K562 (cell line): ENCODE measurements at regions not wholly inside any gene's neighbourhood (a gene's known extent, or its start where the extent isn't known, plus 50 kb on each side); places are given as distances from the start of the nearest gene placed in this dataset.

Experiments used
- ATAC-seq: fragments of 200-7000 bp; cut with Tn5 transposase; 3 replicates; pipeline ENCODE4 v1.9.1; 2020; ENCODE audit warnings: moderate library complexity
- BruUV-seq: library from RNA; stranded (reverse); fragments of 400-500 nt; replicated peaks from 2 replicates; lab custom pipeline; 2021; lab: Mats Ljungman, UMichigan
- CTCF ChIA-PET: fragments of 300-600 bp; formaldehyde crosslinking; extraction: SDS; loops from one replicate; lab custom pipeline; 2021; ENCODE audit warnings: low intra/inter-chr PET ratio; lab: Yijun Ruan, JAX
- POLR2A ChIA-PET: fragments of 300-600, 350-650 bp; sonication (Branson Sonifier 250); formaldehyde crosslinking; extraction: SDS; loops from one replicate; lab custom pipeline; 2021; ENCODE audit warnings: antibody characterized with exemption, inconsistent platforms; lab: Yijun Ruan, JAX
- DNase-seq, 4 experiments: peaks; one replicate each; pipeline versions ENCODE4 v3.0.0 to v3.0.0-alpha.2; 2011 to 2018; ENCODE audit warnings: low spot score in 3 of 4, mixed read lengths in 3 of 4; ENCODE audit errors: extremely low read depth in 1 of 4
- FAIRE-seq: peaks from 2 replicates; lab custom pipeline; 2011; peaks lifted over from hg19 to GRCh38; lab: Jason Lieb, UNC
- H2AFZ ChIP-seq: 2 replicates; pipeline ENCODE4 v1.6.0; 2011; ENCODE audit warnings: low read depth, low read length, control low read depth, inconsistent platforms
- H3K27ac ChIP-seq: fragments of 200-600 bp; 3 replicates; pipeline ENCODE4 v1.8.0; 2011; ENCODE audit warnings: low read depth, mild to moderate bottlenecking, control low read depth, inconsistent platforms, low read length, moderate library complexity, mixed read lengths; ENCODE audit errors: extremely low read depth
- H3K27me3 ChIP-seq, 2 experiments: fragments of 300-600 bp in 1 of 2; 2 replicates in 1 of 2; 3 replicates in 1 of 2; pipeline versions ENCODE4 v1.6.0 to v1.8.0; 2011; ENCODE audit warnings: inconsistent platforms in 2 of 2, low read length in 2 of 2, mild to moderate bottlenecking in 1 of 2, mixed read lengths in 1 of 2, moderate library complexity in 1 of 2; ENCODE audit not compliant: control insufficient read depth in 2 of 2, insufficient read depth in 2 of 2
- H3K36me3 ChIP-seq: fragments of 300-600 bp; 3 replicates; pipeline ENCODE4 v1.8.0; 2011; ENCODE audit warnings: mild to moderate bottlenecking, low read length, inconsistent platforms; ENCODE audit not compliant: control insufficient read depth, insufficient read depth
- H3K4me1 ChIP-seq, 2 experiments: fragments of 200-600 bp in 1 of 2; replicated peaks in 1 of 2; 2 replicates in 1 of 2; 3 replicates in 1 of 2; pipeline versions ENCODE4 v1.5.1 to v1.8.0; 2011; ENCODE audit warnings: inconsistent platforms in 2 of 2, low read length in 2 of 2, mild to moderate bottlenecking in 1 of 2, mixed read lengths in 1 of 2, moderate library complexity in 1 of 2; ENCODE audit not compliant: control insufficient read depth in 2 of 2, insufficient read depth in 2 of 2
- H3K4me2 ChIP-seq: 2 replicates; pipeline ENCODE4 v1.6.1; 2011; ENCODE audit warnings: low read length, control low read depth, inconsistent platforms, mixed read lengths; ENCODE audit not compliant: insufficient read depth
- H3K4me3 ChIP-seq: fragments of 200-600 bp; sonication (generic), shearing (Covaris generic); 2 replicates; pipeline ENCODE4 v1.5.1; 2016; ENCODE audit warnings: control low read depth, inconsistent platforms
- H3K79me2 ChIP-seq: fragments of 200-600 bp; 3 replicates; pipeline ENCODE4 v1.8.0; 2011; ENCODE audit warnings: low read length, inconsistent platforms; ENCODE audit not compliant: control insufficient read depth, insufficient read depth
- H3K9ac ChIP-seq, 2 experiments: 2 replicates each; pipeline versions ENCODE4 v1.6.0 to v1.6.1; 2011; ENCODE audit warnings: low read depth in 2 of 2, low read length in 2 of 2, control low read depth in 1 of 2, inconsistent platforms in 1 of 2, mild to moderate bottlenecking in 1 of 2, mixed read lengths in 1 of 2; ENCODE audit not compliant: insufficient read depth in 1 of 2
- H3K9me1 ChIP-seq: one replicate; pipeline ENCODE4 v1.6.0; 2011; ENCODE audit warnings: inconsistent platforms, mild to moderate bottlenecking, low read length, moderate library complexity; ENCODE audit not compliant: control insufficient read depth, insufficient read depth
- H3K9me3 ChIP-seq: replicated peaks from 2 replicates; pipeline ENCODE4 v1.5.1; 2011; ENCODE audit warnings: low read depth, low read length, inconsistent platforms; ENCODE audit not compliant: control insufficient read depth, insufficient read depth
- H4K20me1 ChIP-seq: replicated peaks from 2 replicates; pipeline ENCODE4 v1.6.1; 2011; ENCODE audit warnings: low read length, inconsistent platforms, mixed read lengths; ENCODE audit not compliant: control insufficient read depth, insufficient read depth
- BRCA1 ChIP-seq, 2 experiments: fragments of 450-650 bp in 1 of 2; sonication (generic) in 1 of 2; formaldehyde crosslinking in 1 of 2; IDR thresholded peaks; 2 replicates each; pipeline versions ENCODE4 v1.5.0 to v1.6.1; 2017 to 2020; ENCODE audit warnings: mild to moderate bottlenecking in 1 of 2, missing genetic modification reagents in 1 of 2
- CREM ChIP-seq: IDR thresholded peaks from 2 replicates; pipeline ENCODE4 v1.6.1; 2014; ENCODE audit warnings: antibody characterized with exemption, low read depth
- HDAC2 ChIP-seq: fragments of 450-650 bp; IDR thresholded peaks from 2 replicates; pipeline ENCODE4 v1.6.1; 2016; ENCODE audit warnings: mild to moderate bottlenecking
- MXI1 ChIP-seq: IDR thresholded peaks from 2 replicates; pipeline ENCODE4 v1.6.1; 2011; ENCODE audit warnings: low read depth, mild to moderate bottlenecking, improper control_type of control experiment, low read length
- RNF2 ChIP-seq: sonication (generic); IDR thresholded peaks from 2 replicates; pipeline ENCODE4 v1.6.1; 2016
- SFPQ ChIP-seq: fragments of 200-400 bp; formaldehyde crosslinking; IDR thresholded peaks from 2 replicates; pipeline ENCODE4 v1.6.1; 2017; ENCODE audit warnings: mild to moderate bottlenecking, low read depth, low read length, moderate library complexity
- SREBF1 ChIP-seq: fragments of 150-350 bp; IDR thresholded peaks from 2 replicates; pipeline ENCODE4 v1.6.1; 2014; ENCODE audit warnings: antibody characterized with exemption, low read depth, low read length, borderline replicate concordance
- TEAD4 ChIP-seq, 2 experiments: sonication (generic) in 1 of 2; formaldehyde crosslinking in 1 of 2; IDR thresholded peaks; 2 replicates each; pipeline versions ENCODE4 v1.6.1 to v1.8.0; 2012 to 2022; ENCODE audit warnings: borderline replicate concordance in 1 of 2, inconsistent platforms in 1 of 2, low read length in 1 of 2, mild to moderate bottlenecking in 1 of 2, missing genetic modification reagents in 1 of 2
- WHSC1 ChIP-seq: IDR thresholded peaks from one replicate; pipeline ENCODE4 v1.6.1; 2012; ENCODE audit warnings: low read length, control low read depth, inconsistent platforms
- XRCC4 ChIP-seq: IDR thresholded peaks from one replicate; pipeline ENCODE4 v1.6.1; 2011; ENCODE audit not compliant: insufficient read depth, insufficient read length; ENCODE audit errors: extremely low read depth
- ZNF263 ChIP-seq: sonication (generic); formaldehyde crosslinking; IDR thresholded peaks from 2 replicates; pipeline ENCODE4 v1.8.0; 2022; ENCODE audit warnings: mild to moderate bottlenecking, missing genetic modification reagents, borderline replicate concordance
- WGBS: fragments of 100-300 bp; shearing (Covaris generic); methylation state at CpG from one replicate; pipeline ENCODE4 v1.1.6; 2016; ENCODE audit warnings: low coverage, mixed read lengths; ENCODE audit not compliant: insufficient coverage; ENCODE audit errors: missing lambda C conversion rate; 5-methylcytosine and 5-hydroxymethylcytosine counted together
- in situ Hi-C: fragments of 300-500 bp; cut with MboI; formaldehyde crosslinking; loops from 4 replicates; pipeline ENCODE4 v1.15.0; 2018; ENCODE audit warnings: inconsistent platforms, mixed read lengths
- intact Hi-C: fragments of 100-400 bp; cut with micrococcal nuclease; formaldehyde crosslinking; loops from 2 replicates; pipeline ENCODE4 v1.14.2; 2022

- Histone ChIP-seq H3K36me3 (no peaks in the 10 kb centered on the region), H3K9me1 (no peaks in the 10 kb centered on the region), H3K9ac (no peak overlapping the region)
- TF ChIP-seq SFPQ: no peak
- TF ChIP-seq, all 486 proteins: peak for 0
- DNase-seq: no peak
- Histone ChIP-seq H3K9me3 (no peaks in the 10 kb centered on the region), H2AFZ (no peak overlapping the region), H3K27ac (no peak overlapping the region), H3K4me2 (no peak overlapping the region), H3K27me3 (peaks cover 15 to 29% of the 10 kb centered on the region in 2 experiments; a peak in 4 of 5 replicates), H4K20me1 (no peaks in the 10 kb centered on the region), H3K4me1 (no peaks in the 10 kb centered on the region), H3K79me2 (no peaks in the 10 kb centered on the region), H3K4me3 (no peak overlapping the region)
- in situ Hi-C loops (no loop called here), intact Hi-C loops (no loop called here)
- POLR2A ChIA-PET: no interaction called here
- no peak for FAIRE-seq
- no peak for ATAC-seq
- no TSS peak for BruUV-seq
- WGBS: 0% methylated on average over 3 of the region's 3 CpGs
- CTCF ChIA-PET: no interaction called here
Observed at GRCh38 chr2:100708333-100708732, 111.6 kb upstream of the NPAS2 start.

GRCh38 chr2:100713106-100713505 is 106.8 kb upstream of the NPAS2 start:
- ATAC-seq (no peak), FAIRE-seq (no peak), DNase-seq (no peak)
- Histone ChIP-seq H3K79me2 (no peaks in the 10 kb centered on the region), H3K4me1 (no peaks in the 10 kb centered on the region), H2AFZ (no peak overlapping the region), H3K9ac (no peak overlapping the region), H3K27ac (no peak overlapping the region), H4K20me1 (no peaks in the 10 kb centered on the region), H3K4me2 (no peak overlapping the region), H3K27me3 (0 out of 5 replicates have a peak, but pooled peaks cover 0 to 5% of the 10 kb centered on the region in 2 experiments), H3K9me3 (no peaks in the 10 kb centered on the region), H3K9me1 (no peaks in the 10 kb centered on the region), H3K4me3 (no peak overlapping the region), H3K36me3 (no peaks in the 10 kb centered on the region)
- ChIA-PET POLR2A (no interaction called here), CTCF (no interaction called here)
- 0% methylated on average over 2 of the region's 2 CpGs for WGBS
- no TSS peak for BruUV-seq
- in situ Hi-C loops: no loop called here
- intact Hi-C loops: no loop called here
- no peak for TF ChIP-seq CREM
- no peak for TF ChIP-seq TEAD4 (IDR thresholded peaks at IDR 0.05; ENCODE audit: low read length)
- no peak for TF ChIP-seq TEAD4 (CRISPR knock-in tag; IDR thresholded peaks at IDR 0.05; ENCODE audit: borderline replicate concordance)
- no peak for TF ChIP-seq BRCA1 (IDR thresholded peaks at IDR 0.05)
- TF ChIP-seq BRCA1 (CRISPR knock-in tag; IDR thresholded peaks at IDR 0.05): no peak
- TF ChIP-seq HDAC2: no peak
- no peak for TF ChIP-seq SREBF1
- TF ChIP-seq RNF2: no peak
- no peak for TF ChIP-seq WHSC1
- TF ChIP-seq XRCC4: no peak
- no peak for TF ChIP-seq ZNF263
- no peak for TF ChIP-seq MXI1
